HCT116 (cell line): ENCODE measurements at regions not wholly inside any gene's neighbourhood (a gene's known extent, or its start where the extent isn't known, plus 50 kb on each side); places are given as distances from the start of the nearest gene placed in this dataset.

Experiments used
- ATAC-seq: fragments of 200-7000 bp; cut with Tn5 transposase; 2 replicates; pipeline ENCODE4 v1.9.1; 2020; ENCODE audit warnings: mild to moderate bottlenecking, moderate library complexity
- BruUV-seq: library from RNA; stranded (reverse); fragments of 400-500 nt; replicated peaks from 2 replicates; lab custom pipeline; 2021; lab: Mats Ljungman, UMichigan
- CTCF ChIA-PET: fragments of 300-600 bp; sonication (Branson Sonifier 250); formaldehyde crosslinking; loops from one replicate; lab custom pipeline; 2021; ENCODE audit warnings: antibody characterized with exemption; lab: Charles Lee
- POLR2A ChIA-PET: fragments of 300-600, 350-600 bp; sonication (Branson Sonifier 250); formaldehyde crosslinking; loops from one replicate; lab custom pipeline; 2021; ENCODE audit warnings: antibody characterized with exemption; lab: Charles Lee
- RAD21 ChIA-PET, 2 experiments: fragments of 300-600 bp; sonication (Branson Sonifier 250); formaldehyde crosslinking; loops; one replicate each; lab custom pipeline; 2023; ENCODE audit warnings: low total read pairs in 2 of 2; ENCODE audit not compliant: uncharacterized antibody in 2 of 2, unreplicated experiment in 2 of 2, low non-redundant PET in 1 of 2; lab: Charles Lee
- DNase-seq: peaks from one replicate; pipeline ENCODE4 v3.0.0-alpha.2; 2010; ENCODE audit warnings: low read depth, low spot score
- H2AFZ ChIP-seq: fragments of 200-600 bp; shearing (Covaris generic), sonication (generic); 2 replicates; pipeline ENCODE4 v1.6.1; 2017; ENCODE audit warnings: low read depth, mixed run types, mixed read lengths, antibody characterized with exemption, low read length; ENCODE audit not compliant: poor library complexity, severe bottlenecking
- H3K27ac ChIP-seq: 2 replicates; pipeline ENCODE4 v1.5.1; 2012; ENCODE audit warnings: low read depth, low read length
- H3K27me3 ChIP-seq: fragments of 200-600 bp; sonication (generic); 2 replicates; pipeline ENCODE4 v1.6.1; 2016; ENCODE audit warnings: mixed run types, low read length, mixed read lengths; ENCODE audit not compliant: insufficient read depth
- H3K36me3 ChIP-seq, 2 experiments: fragments of 200-500 bp in 1 of 2; fragments of 200-600 bp in 1 of 2; sonication (Bioruptor generic) in 1 of 2; sonication (generic) in 1 of 2; 2 replicates each; pipeline versions ENCODE4 v1.5.1 to v1.6.1; 2014 to 2016; ENCODE audit warnings: low read length in 2 of 2, inconsistent platforms in 1 of 2, mixed read lengths in 1 of 2, mixed run types in 1 of 2; ENCODE audit not compliant: insufficient read depth in 2 of 2, control insufficient read depth in 1 of 2
- H3K4me1 ChIP-seq, 2 experiments: fragments of 200-600 bp in 1 of 2; sonication (generic) in 1 of 2; 2 replicates each; pipeline versions ENCODE4 v1.5.1 to v1.6.1; 2012 to 2017; ENCODE audit warnings: low read length in 2 of 2, inconsistent platforms in 1 of 2, mild to moderate bottlenecking in 1 of 2, mixed read lengths in 1 of 2, mixed run types in 1 of 2, moderate library complexity in 1 of 2; ENCODE audit not compliant: insufficient read depth in 2 of 2, control insufficient read depth in 1 of 2
- H3K4me2 ChIP-seq: fragments of 200-600 bp; sonication (generic); 2 replicates; pipeline ENCODE4 v1.6.1; 2017; ENCODE audit warnings: mixed run types, low read length, mixed read lengths
- H3K4me3 ChIP-seq, 2 experiments: fragments of 200-600 bp in 1 of 2; sonication (generic) in 1 of 2; replicated peaks in 1 of 2; 2 replicates each; pipeline ENCODE4 v1.5.1; 2011 to 2016; ENCODE audit warnings: low read length in 2 of 2, control low read depth in 1 of 2, low read depth in 1 of 2, mild to moderate bottlenecking in 1 of 2, mixed read lengths in 1 of 2, mixed run types in 1 of 2
- H3K79me2 ChIP-seq: fragments of 200-600 bp; sonication (generic); 2 replicates; pipeline ENCODE4 v1.6.1; 2017; ENCODE audit warnings: mild to moderate bottlenecking, mixed run types, low read length, moderate library complexity, mixed read lengths; ENCODE audit not compliant: insufficient read depth
- H3K9ac ChIP-seq: fragments of 200-600 bp; sonication (generic); 2 replicates; pipeline ENCODE4 v1.6.1; 2016; ENCODE audit warnings: low read length, mixed read lengths
- H3K9me2 ChIP-seq: fragments of 200-600 bp; sonication (generic), shearing (Covaris generic); 2 replicates; pipeline ENCODE4 v1.6.1; 2017; ENCODE audit warnings: mixed run types, mild to moderate bottlenecking, moderate library complexity; ENCODE audit not compliant: insufficient read depth
- H3K9me3 ChIP-seq, 2 experiments: fragments of 200-500 bp in 1 of 2; fragments of 200-600 bp in 1 of 2; sonication (Bioruptor generic) in 1 of 2; sonication (generic) in 1 of 2; 2 replicates each; pipeline ENCODE4 v1.6.1; 2014 to 2017; ENCODE audit warnings: low read length in 2 of 2, mixed read lengths in 2 of 2, inconsistent platforms in 1 of 2, low read depth in 1 of 2, mild to moderate bottlenecking in 1 of 2, mixed run types in 1 of 2, moderate library complexity in 1 of 2; ENCODE audit not compliant: control insufficient read depth in 1 of 2, insufficient read depth in 1 of 2
- H4K20me1 ChIP-seq: fragments of 200-600 bp; sonication (generic), shearing (Covaris generic); 2 replicates; pipeline ENCODE4 v1.6.1; 2017; ENCODE audit warnings: mixed run types, mild to moderate bottlenecking, moderate library complexity; ENCODE audit not compliant: insufficient read depth
- CBX3 ChIP-seq: IDR thresholded peaks from 2 replicates; pipeline ENCODE4 v1.6.1; 2012; ENCODE audit warnings: low read depth
- EGR1 ChIP-seq: IDR thresholded peaks from 2 replicates; pipeline ENCODE4 v1.6.1; 2012; ENCODE audit warnings: low read depth
- EZH2 ChIP-seq: fragments of 200-600 bp; sonication (generic); IDR thresholded peaks from 2 replicates; pipeline ENCODE4 v1.6.1; 2017; ENCODE audit warnings: antibody characterized with exemption, mixed run types
- FOSL1 ChIP-seq: IDR thresholded peaks from 2 replicates; pipeline ENCODE4 v1.6.1; 2012; ENCODE audit warnings: low read depth
- JUND ChIP-seq: IDR thresholded peaks from 2 replicates; pipeline ENCODE4 v1.6.1; 2012
- REST ChIP-seq: IDR thresholded peaks from 2 replicates; pipeline ENCODE4 v1.6.1; 2012; ENCODE audit warnings: low read depth
- SIN3A ChIP-seq: IDR thresholded peaks from 2 replicates; pipeline ENCODE4 v1.6.1; 2012; ENCODE audit warnings: low read depth
- SP1 ChIP-seq: IDR thresholded peaks from 2 replicates; pipeline ENCODE4 v1.6.1; 2012; ENCODE audit warnings: low read depth
- TCF7L2 ChIP-seq: IDR thresholded peaks from 2 replicates; pipeline ENCODE4 v1.7.0; 2011; ENCODE audit warnings: borderline replicate concordance, inconsistent platforms; ENCODE audit not compliant: insufficient read depth, insufficient read length; ENCODE audit errors: extremely low read depth
- ZFX ChIP-seq: fragments of 450-650 bp; IDR thresholded peaks from 2 replicates; pipeline ENCODE4 v1.6.1; 2017
- intact Hi-C: fragments of 100-400 bp; cut with micrococcal nuclease; formaldehyde crosslinking; loops from 2 replicates; pipeline ENCODE4 v1.10.0; 2022
- TF ChIP-seq, protein P1 (sequence below), 3 experiments: fragments of 200-600 bp in 1 of 3; sonication (generic) in 1 of 3; IDR thresholded peaks in 2 of 3; conservative IDR thresholded peaks in 1 of 3; 2 replicates each; pipeline ENCODE4 v1.5.1; 2012 to 2017; ENCODE audit warnings: low read depth in 2 of 3, low read length in 2 of 3, antibody characterized with exemption in 1 of 3, borderline replicate concordance in 1 of 3, control low read depth in 1 of 3, mild to moderate bottlenecking in 1 of 3, mixed read lengths in 1 of 3, mixed run types in 1 of 3, moderate library complexity in 1 of 3; ENCODE audit not compliant: insufficient read depth in 1 of 3
- TF ChIP-seq, protein P2 (sequence below): IDR thresholded peaks from 2 replicates; pipeline ENCODE4 v1.6.1; 2012
- TF ChIP-seq, protein P3 (sequence below): IDR thresholded peaks from 2 replicates; pipeline ENCODE4 v1.6.1; 2011; ENCODE audit warnings: mild to moderate bottlenecking, low read length, moderate library complexity; ENCODE audit not compliant: insufficient replicate concordance; ENCODE audit errors: extremely low read depth

DNA sequence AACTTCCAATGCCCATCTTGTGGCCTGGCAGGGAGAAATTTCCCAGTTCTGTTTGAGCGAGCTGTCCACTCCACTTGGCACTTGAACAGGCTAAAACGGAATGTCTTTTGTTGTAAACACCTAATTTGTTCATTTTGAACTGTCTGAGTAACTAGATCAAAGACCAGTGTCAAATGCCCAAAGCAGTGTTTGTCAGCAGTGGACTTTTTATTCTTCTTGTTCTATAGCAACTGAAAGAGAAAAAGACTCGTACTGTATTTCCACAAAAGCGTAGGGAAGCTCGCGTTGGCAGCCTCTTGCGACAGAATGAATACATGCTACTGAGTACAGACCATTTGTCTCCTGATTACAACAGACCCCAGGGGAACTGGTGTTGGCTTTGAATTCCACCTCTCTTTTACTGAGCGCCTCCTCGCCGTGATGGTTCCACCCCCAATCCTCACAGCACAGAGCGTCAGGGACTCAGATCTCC, 601.8 kb upstream of the ZNF608 start (continued):
- no peak for TF ChIP-seq REST
- no peak for TF ChIP-seq ZFX
- no peak for TF ChIP-seq TCF7L2
- TF ChIP-seq EZH2 = no peak
- TF ChIP-seq EGR1 = no peak

DNA sequence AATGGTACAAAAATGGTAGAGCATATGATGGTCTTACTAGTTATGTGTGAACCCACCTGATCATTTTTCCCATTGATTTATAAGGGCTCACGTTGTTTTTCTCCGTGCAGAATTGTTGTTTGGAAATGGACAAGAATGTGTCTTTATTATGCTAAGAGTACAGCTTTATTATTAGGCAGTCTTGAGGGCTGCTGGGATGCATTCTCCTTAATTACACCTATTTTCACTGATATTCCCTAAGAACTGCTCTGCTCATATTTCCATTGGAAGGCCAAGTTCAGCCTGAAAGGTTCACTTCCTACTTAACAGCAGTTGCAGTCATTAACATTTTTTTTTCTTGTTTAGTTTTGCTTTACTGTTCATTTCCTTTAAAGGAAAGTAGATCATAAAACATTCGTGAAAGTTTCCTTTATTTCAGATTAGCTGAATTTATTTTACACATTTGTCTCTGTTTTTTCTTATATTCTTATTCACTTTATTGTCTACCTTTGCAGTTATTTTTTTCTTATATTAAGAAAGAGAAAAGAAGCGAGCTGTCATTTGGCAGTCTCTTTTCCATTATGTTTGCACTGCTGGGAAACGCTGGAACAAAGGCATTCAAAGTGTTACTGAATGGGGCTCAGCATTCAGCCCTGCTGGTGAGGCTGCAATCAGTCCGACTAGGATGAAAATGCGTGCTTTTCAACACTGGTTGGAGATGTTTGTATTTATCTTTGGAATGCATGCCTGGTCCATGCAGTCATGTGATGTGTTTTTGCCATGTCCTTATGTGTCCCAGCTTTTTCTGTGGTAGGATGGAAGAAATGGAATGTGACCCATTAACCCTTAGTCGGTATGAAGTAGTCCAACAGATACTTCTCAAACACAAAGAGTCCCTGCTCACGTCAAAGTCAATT, 602.7 kb upstream of the ZNF608 start:
- CTCF ChIA-PET = no interaction called here
- no TSS peak for BruUV-seq
- RAD21 ChIA-PET = no interaction called here
- H3K27me3 ChIP-seq = no peaks in the 10 kb centered on the region
- TF ChIP-seq, protein P1, sequence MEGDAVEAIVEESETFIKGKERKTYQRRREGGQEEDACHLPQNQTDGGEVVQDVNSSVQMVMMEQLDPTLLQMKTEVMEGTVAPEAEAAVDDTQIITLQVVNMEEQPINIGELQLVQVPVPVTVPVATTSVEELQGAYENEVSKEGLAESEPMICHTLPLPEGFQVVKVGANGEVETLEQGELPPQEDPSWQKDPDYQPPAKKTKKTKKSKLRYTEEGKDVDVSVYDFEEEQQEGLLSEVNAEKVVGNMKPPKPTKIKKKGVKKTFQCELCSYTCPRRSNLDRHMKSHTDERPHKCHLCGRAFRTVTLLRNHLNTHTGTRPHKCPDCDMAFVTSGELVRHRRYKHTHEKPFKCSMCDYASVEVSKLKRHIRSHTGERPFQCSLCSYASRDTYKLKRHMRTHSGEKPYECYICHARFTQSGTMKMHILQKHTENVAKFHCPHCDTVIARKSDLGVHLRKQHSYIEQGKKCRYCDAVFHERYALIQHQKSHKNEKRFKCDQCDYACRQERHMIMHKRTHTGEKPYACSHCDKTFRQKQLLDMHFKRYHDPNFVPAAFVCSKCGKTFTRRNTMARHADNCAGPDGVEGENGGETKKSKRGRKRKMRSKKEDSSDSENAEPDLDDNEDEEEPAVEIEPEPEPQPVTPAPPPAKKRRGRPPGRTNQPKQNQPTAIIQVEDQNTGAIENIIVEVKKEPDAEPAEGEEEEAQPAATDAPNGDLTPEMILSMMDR (IDR thresholded peaks at IDR 0.05 in 2 of 3, conservative IDR thresholded peaks at IDR 0.05 in 1 of 3; ENCODE audit: borderline replicate concordance in 1 of 3, insufficient read depth in 1 of 3, low read depth in 2 of 3, low read length in 2 of 3) = no peak
- TF ChIP-seq FOSL1 (no peak), SP1 (no peak), CBX3 (no peak), ZFX (no peak), JUND (no peak), SIN3A (no peak)
- TF ChIP-seq, protein P2, sequence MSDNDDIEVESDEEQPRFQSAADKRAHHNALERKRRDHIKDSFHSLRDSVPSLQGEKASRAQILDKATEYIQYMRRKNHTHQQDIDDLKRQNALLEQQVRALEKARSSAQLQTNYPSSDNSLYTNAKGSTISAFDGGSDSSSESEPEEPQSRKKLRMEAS = no peak
- TF ChIP-seq, protein P3, sequence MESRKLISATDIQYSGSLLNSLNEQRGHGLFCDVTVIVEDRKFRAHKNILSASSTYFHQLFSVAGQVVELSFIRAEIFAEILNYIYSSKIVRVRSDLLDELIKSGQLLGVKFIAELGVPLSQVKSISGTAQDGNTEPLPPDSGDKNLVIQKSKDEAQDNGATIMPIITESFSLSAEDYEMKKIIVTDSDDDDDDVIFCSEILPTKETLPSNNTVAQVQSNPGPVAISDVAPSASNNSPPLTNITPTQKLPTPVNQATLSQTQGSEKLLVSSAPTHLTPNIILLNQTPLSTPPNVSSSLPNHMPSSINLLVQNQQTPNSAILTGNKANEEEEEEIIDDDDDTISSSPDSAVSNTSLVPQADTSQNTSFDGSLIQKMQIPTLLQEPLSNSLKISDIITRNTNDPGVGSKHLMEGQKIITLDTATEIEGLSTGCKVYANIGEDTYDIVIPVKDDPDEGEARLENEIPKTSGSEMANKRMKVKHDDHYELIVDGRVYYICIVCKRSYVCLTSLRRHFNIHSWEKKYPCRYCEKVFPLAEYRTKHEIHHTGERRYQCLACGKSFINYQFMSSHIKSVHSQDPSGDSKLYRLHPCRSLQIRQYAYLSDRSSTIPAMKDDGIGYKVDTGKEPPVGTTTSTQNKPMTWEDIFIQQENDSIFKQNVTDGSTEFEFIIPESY = no peak
- TF ChIP-seq, all 23 proteins: peak for 0
- DNase-seq (no peak), ATAC-seq (no peak)
- H3K79me2 ChIP-seq = no peaks in the 10 kb centered on the region
- intact Hi-C loops = no loop called here
- POLR2A ChIA-PET = no interaction called here
- no peak overlapping the region for H2AFZ ChIP-seq
- no peaks in the 10 kb centered on the region for H3K36me3 ChIP-seq
- no peaks in the 10 kb centered on the region for H3K9me2 ChIP-seq
- H3K4me3 ChIP-seq = no peak overlapping the region
- no peak overlapping the region for H3K4me2 ChIP-seq
- no peaks in the 10 kb centered on the region for H3K9me3 ChIP-seq
- H3K9ac ChIP-seq = no peak overlapping the region
- H4K20me1 ChIP-seq = no peaks in the 10 kb centered on the region
- no peak overlapping the region for H3K27ac ChIP-seq
- no peaks in the 10 kb centered on the region for H3K4me1 ChIP-seq
